Upper lobe of left lung (tissue), 4 donors: ENCODE measurements at regions not wholly inside any gene's neighbourhood (a gene's known extent, or its start where the extent isn't known, plus 50 kb on each side); places are given as distances from the start of the nearest gene placed in this dataset.

ENCODE experiments used
- CTCF ChIP-seq, 6 experiments: fragments of 450-650 bp in 4 of 6; fragments of 200-600 bp in 2 of 6; sonication (generic) in 2 of 6; IDR thresholded peaks; one replicate each; pipeline ENCODE4 v1.5.1; 2016 to 2019; ENCODE audit warnings: antibody characterized with exemption in 6 of 6
- EP300 ChIP-seq, 4 donors: sonication (generic); formaldehyde crosslinking; IDR thresholded peaks; one replicate each; pipeline ENCODE4 v1.5.1; 2017; ENCODE audit warnings: antibody characterized with exemption in 4 of 4, control low read depth in 2 of 4
- POLR2A ChIP-seq, 4 donors: fragments of 450-650 bp; IDR thresholded peaks; one replicate each; pipeline ENCODE4 v1.5.1; 2016 to 2017; ENCODE audit warnings: antibody characterized with exemption in 4 of 4, mild to moderate bottlenecking in 2 of 4
- POLR2AphosphoS5 ChIP-seq, 2 donors: sonication (generic); formaldehyde crosslinking; IDR thresholded peaks; one replicate each; pipeline ENCODE4 v1.5.1; 2017; ENCODE audit warnings: antibody characterized with exemption in 2 of 2

GRCh38 chr9:87197349-87198130 lies 250.2 kb upstream of the GAS1 start:
- TF ChIP-seq POLR2AphosphoS5 (IDR thresholded peaks at IDR 0.05) (no peak), CTCF (IDR thresholded peaks at IDR 0.05) (no peak), POLR2A (IDR thresholded peaks at IDR 0.05) (no peak), EP300 (IDR thresholded peaks at IDR 0.05) (no peak)
